ENCODE measurements at regions not wholly inside any gene's neighbourhood (a gene's known extent, or its start where the extent isn't known, plus 50 kb on each side); places are given as distances from the start of the nearest gene placed in this dataset.

DNA sequence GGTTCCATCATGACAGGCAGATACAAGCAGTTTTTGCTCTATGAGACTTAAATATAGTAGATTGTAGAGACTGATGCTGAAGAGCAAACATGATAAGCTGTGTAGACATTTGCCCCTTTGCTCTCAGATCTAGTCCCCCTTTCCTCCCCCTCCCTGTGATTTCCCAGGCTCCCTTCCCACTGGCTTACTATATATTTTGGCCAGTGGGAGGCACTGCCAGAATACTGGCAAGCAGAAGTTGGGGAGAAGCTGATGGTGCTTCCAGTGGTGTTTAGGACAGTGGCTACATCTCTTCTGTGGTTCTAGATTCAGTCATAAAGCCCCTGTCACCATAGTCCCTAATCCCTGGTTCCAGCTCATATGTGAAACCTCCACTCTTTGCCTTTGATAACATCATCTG is 156.1 kb upstream of the STEAP4 start:
- TF ChIP-seq, protein P1, sequence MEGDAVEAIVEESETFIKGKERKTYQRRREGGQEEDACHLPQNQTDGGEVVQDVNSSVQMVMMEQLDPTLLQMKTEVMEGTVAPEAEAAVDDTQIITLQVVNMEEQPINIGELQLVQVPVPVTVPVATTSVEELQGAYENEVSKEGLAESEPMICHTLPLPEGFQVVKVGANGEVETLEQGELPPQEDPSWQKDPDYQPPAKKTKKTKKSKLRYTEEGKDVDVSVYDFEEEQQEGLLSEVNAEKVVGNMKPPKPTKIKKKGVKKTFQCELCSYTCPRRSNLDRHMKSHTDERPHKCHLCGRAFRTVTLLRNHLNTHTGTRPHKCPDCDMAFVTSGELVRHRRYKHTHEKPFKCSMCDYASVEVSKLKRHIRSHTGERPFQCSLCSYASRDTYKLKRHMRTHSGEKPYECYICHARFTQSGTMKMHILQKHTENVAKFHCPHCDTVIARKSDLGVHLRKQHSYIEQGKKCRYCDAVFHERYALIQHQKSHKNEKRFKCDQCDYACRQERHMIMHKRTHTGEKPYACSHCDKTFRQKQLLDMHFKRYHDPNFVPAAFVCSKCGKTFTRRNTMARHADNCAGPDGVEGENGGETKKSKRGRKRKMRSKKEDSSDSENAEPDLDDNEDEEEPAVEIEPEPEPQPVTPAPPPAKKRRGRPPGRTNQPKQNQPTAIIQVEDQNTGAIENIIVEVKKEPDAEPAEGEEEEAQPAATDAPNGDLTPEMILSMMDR (IDR thresholded peaks at IDR 0.05; ENCODE audit: low read depth, low read length, missing control alignments): no peak
- no peak overlapping the region for H3K4me3 ChIP-seq (ENCODE audit: low read depth, low read length)
- no peak for DNase-seq (ENCODE audit: low read depth)
- in situ Hi-C loops (cut with HindIII; ENCODE audit: low sequenced_read_pairs): no loop called here

DNA sequence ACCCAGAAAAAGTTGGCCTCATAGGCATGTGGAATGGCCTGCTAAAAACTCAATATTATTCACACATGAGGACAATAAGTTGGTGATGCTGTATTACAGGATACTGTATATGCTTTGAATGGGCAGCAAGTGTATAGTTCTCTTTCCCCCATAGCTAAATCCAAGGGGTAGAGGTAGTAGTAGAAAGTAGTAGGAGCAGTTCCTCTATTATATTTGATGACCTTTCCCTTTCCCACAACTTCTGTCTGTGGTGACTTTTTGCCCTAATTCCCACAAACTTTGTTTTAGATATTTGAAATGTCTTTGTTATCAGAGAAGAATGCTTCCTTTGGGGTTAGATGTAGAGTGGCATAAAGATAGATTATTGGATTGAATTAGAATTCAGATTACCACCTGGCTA is 154.0 kb upstream of the STEAP4 start:
- TF ChIP-seq, protein P1 (IDR thresholded peaks at IDR 0.05; ENCODE audit: low read depth, low read length, missing control alignments): no peak
- no peak for DNase-seq (ENCODE audit: low read depth)
- H3K4me3 ChIP-seq (ENCODE audit: low read depth, low read length): no peak overlapping the region
- in situ Hi-C loops (cut with HindIII; ENCODE audit: low sequenced_read_pairs): no loop called here

DNA sequence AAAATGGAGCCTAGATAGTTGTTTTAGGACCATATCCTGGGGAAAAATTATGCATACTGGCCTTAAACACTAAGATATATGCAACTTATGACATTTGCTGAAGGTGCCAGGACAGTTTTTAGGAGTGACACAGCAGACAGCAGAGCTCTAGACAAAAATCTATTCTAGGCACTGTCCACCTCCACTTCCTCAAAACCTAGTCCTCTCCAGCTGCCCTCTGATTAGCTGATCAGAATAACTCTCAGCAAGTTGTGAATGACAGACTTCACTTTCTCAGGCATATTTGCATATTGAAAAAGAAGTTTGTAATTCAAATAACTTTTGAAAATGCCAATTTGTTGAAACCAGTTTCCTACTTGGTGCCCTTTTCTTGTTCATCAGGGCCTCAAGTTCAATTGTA is 152.3 kb upstream of the STEAP4 start:
- H3K4me3 ChIP-seq (ENCODE audit: low read depth, low read length): no peak overlapping the region
- TF ChIP-seq, protein P1 (IDR thresholded peaks at IDR 0.05; ENCODE audit: low read depth, low read length, missing control alignments): no peak
- no peak for DNase-seq (ENCODE audit: low read depth)
- in situ Hi-C loops (cut with HindIII; ENCODE audit: low sequenced_read_pairs): no loop called here

DNA sequence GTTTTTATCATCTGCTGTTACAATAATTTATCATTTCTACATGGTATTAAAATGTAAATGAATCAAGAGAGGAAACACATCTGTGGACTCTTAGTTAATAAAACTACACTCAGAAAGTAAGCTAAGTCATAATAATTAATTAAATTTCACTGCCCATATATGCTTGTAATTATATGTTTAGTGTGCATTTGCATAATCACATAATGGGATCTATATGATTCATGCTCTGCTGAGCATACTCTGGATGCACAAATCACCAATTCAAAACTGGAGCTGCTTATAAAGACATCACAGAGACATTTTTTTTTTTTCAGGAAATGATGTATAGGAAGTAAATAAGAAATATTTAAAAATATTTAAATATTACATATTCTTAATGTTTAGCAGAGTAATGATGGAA is 151.6 kb upstream of the STEAP4 start:
- TF ChIP-seq, protein P1 (IDR thresholded peaks at IDR 0.05; ENCODE audit: low read depth, low read length, missing control alignments): no peak
- in situ Hi-C loops (cut with HindIII; ENCODE audit: low sequenced_read_pairs): no loop called here
- no peak overlapping the region for H3K4me3 ChIP-seq (ENCODE audit: low read depth, low read length)
- no peak for DNase-seq (ENCODE audit: low read depth)

DNA sequence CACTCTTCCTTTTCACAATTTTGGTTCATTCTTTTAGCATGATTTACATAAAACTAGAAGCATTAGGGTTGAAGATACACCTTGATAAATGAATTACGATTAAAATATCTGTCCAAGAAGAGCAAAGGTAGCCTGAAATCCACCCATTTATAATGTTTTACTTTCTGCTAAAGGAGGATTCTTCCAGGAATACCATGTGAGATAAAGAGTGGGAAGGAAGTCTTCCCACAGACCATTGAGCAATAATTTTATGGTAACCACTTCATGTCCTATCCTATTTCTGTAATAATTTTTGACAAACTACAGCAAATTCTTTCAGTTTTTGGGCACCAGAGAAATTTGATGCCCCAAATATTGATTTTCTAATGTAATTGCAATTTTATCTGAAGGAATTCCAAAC is 150.6 kb upstream of the STEAP4 start:
- TF ChIP-seq, protein P1 (IDR thresholded peaks at IDR 0.05; ENCODE audit: low read depth, low read length, missing control alignments): no peak
- no peak overlapping the region for H3K4me3 ChIP-seq (ENCODE audit: low read depth, low read length)
- no peak for DNase-seq (ENCODE audit: low read depth)
- in situ Hi-C loops (cut with HindIII; ENCODE audit: low sequenced_read_pairs): no loop called here

DNA sequence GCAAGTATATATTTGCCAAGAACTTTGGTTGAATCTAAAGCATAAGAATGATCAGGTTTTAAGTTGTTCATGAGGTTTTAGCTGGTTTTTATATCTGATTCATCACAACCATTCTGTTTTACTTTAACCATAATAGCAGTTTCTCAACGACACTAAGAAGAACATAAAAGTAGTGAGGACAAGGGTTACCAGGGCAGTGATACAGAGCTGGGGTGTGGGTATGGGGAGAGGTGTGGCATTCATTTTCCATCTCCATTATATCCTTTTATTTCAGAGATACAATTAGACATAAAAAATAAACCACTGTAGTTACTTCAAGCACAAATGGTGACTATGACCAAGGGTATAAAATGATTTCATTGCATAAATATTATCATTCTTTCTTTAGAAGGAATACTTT is 149.8 kb upstream of the STEAP4 start:
- TF ChIP-seq, protein P1 (IDR thresholded peaks at IDR 0.05; ENCODE audit: low read depth, low read length, missing control alignments): no peak
- DNase-seq (ENCODE audit: low read depth): no peak
- no peak overlapping the region for H3K4me3 ChIP-seq (ENCODE audit: low read depth, low read length)
- in situ Hi-C loops (cut with HindIII; ENCODE audit: low sequenced_read_pairs): no loop called here

DNA sequence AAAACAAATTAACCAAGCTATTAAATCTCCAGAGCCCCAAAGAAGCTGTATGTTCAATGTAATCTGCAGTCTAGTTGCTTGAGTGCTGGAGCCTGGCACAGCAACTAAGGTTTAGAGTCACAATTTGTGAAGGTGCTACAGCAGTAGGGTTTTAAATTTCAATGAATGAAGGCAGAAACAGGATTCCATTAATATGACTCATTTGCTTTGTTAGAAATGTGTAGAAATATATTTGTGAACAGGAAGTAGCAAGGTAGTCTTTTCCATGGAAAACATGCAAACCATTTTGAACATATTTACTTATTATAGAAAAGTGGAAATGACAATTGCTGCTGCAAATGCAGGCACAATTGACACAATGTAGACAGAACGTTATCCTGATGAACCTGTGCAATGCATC is 149.0 kb upstream of the STEAP4 start:
- no peak for DNase-seq (ENCODE audit: low read depth)
- TF ChIP-seq, protein P1 (IDR thresholded peaks at IDR 0.05; ENCODE audit: low read depth, low read length, missing control alignments): no peak
- in situ Hi-C loops (cut with HindIII; ENCODE audit: low sequenced_read_pairs): no loop called here
- H3K4me3 ChIP-seq (ENCODE audit: low read depth, low read length): no peak overlapping the region

All from astrocyte of the cerebellum (primary cell).